ENCODE measurements at regions not wholly inside any gene's neighbourhood (a gene's known extent, or its start where the extent isn't known, plus 50 kb on each side); places are given as distances from the start of the nearest gene placed in this dataset.

DNA sequence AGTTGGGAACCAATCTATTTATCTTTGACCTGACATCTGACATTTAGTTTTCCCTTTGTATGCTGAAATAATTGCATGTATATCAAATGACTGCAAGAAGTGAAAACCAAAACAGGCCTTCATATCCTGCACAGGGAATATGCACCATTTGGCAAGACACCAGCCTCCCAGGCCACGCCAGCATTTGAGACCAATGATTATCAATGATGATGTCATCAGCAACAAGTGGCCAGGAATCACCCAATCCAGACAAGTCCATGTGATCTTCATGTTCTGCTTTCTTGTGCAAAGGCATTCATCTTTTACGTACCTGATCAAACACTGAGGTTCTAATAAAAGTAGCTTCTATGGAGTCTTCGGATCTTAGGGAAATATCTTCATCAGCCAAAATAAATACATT, 107.4 kb upstream of the TENT5A start:
- no peak for DNase-seq

DNA sequence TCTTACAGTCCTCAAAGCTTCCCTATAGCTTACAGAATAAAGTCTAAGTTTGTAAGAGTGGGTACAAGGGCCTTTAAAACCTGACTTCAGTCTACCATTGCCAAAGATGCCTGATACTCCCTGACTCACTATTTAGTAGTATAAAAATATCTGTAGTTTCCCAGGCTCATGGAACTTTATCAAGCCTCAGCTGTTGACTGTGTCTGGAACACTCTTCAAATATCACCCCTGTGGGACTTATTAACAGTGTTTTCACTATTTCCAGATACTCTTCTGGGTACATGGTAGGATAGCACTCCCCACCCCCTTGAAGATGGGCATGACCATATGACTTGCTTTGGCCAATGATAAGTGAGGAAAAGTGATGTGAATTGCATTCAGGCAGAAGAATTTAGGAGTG, 105.3 kb upstream of the TENT5A start:
- DNase-seq, result no peak

GRCh38 chr6:81856872-81857271, 104.4 kb upstream of the TENT5A start:
- no peak for DNase-seq

- no peak for DNase-seq
These were observed 102.0 kb upstream of the TENT5A start for GRCh38 chr6:81854474-81854873.

- no peak for DNase-seq
These were observed 101.5 kb upstream of the TENT5A start for GRCh38 chr6:81853975-81854374.

DNA sequence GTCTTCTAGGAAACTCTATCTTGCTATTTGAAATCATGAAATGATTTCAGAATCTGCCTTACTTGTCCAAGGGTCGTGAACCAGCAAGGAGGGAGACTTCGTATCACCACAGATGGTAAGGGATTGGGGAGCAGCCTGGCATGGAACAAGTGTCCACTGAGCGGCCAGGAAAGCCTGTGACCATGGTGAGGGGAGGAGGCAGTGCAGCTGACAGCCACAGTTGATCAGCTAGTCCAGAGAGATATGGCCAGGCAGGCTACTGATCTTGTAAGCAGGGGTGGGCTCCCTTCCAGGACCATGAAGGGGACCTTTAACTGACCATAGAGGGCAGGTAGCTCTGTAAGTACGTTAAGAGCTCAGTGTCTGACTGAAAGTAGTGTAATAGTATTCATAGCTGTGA, 96.8 kb upstream of the TENT5A start:
- DNase-seq, result no peak

- DNase-seq, result no peak
These were observed 95.4 kb upstream of the TENT5A start for GRCh38 chr6:81847866-81848265.

GRCh38 chr6:81844686-81845085, 92.2 kb upstream of the TENT5A start:
- DNase-seq, result no peak

- no peak for DNase-seq
These were observed 90.8 kb upstream of the TENT5A start for GRCh38 chr6:81843302-81843701.

DNA sequence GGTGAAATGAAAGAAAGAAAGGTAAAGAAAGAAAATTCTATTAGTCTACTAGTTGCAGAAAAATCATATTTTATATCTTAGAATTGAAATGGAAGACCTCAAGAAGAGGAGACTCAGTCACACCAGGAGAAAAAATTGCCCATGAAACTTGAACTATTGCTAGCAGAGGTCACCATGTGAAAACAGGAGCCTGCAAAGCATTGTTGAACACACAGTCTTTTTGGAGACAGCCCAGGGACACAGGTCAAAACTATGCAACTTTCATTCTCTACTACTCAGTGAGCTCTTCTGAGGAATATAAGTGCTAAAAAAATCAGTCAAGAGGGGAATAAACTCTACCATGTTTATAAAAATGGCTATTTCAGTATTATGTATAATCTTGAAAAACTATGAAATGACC, 89.8 kb upstream of the TENT5A start:
- no peak for DNase-seq

GRCh38 chr6:81838724-81839426, 86.4 kb upstream of the TENT5A start:
- DNase-seq, result no peak

- DNase-seq, result no peak
These were observed 85.5 kb upstream of the TENT5A start for GRCh38 chr6:81838031-81838430.

- DNase-seq, result no peak
These were observed 81.7 kb upstream of the TENT5A start for GRCh38 chr6:81834141-81834681.

DNA sequence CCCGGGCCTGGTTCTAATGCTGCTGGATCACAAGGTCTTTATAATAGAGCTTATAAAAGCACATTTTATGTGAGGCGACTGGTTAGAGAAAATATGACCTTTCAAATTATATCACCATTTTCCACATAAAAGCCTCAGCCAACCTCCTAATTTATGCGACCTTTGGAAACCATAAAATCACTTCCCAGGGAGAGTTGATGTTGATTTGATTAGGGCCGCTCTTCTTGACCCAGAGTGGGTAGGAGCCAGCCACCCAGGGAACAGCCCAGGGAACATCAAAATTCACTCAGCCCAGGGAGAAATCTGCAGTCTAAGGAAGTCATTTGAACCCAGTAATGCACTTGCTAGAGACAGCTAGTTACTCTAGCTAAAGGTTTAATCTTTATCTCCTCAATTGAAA, 79.8 kb upstream of the TENT5A start:
- no peak for DNase-seq

DNA sequence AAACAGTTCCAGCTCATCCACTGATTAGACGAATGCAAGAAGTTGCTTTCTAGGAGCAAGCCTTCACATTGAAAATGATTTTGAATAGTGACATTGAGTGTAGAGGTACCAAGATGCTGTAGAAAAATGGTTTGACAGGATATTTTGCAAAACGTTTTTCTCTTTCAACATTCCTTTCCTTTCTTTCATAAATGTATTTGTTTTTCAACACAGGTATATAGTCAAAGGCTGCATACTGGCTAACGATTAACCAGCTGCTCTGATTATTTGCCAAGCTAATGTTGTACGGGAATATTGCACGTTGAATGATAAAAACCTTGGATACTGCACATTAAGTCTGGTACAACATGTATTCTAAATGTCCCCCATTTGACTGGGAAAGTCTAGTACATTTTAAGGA, 78.8 kb upstream of the TENT5A start:
- no peak for DNase-seq

- DNase-seq, result no peak
These were observed 74.3 kb upstream of the TENT5A start for GRCh38 chr6:81826784-81827183.

DNA sequence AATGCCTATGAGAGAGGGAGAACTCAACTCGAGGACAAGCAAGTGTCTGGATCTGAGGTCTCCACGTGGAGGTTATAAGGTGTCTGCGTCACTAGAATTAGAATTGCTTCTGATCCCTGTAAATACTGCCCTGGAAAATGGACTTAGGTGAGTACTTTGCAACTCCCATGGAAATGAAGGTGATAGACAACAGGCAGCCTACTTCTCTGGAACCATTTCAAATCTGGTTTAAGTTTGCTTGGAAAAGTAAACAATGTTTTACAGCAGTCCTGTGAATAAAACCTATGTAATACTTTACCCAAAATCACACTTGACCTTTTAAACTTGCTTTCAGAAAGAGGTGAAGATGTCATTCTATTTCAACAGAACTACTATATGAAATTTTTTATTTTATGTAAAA, 70.1 kb upstream of the TENT5A start:
- DNase-seq, result no peak

DNA sequence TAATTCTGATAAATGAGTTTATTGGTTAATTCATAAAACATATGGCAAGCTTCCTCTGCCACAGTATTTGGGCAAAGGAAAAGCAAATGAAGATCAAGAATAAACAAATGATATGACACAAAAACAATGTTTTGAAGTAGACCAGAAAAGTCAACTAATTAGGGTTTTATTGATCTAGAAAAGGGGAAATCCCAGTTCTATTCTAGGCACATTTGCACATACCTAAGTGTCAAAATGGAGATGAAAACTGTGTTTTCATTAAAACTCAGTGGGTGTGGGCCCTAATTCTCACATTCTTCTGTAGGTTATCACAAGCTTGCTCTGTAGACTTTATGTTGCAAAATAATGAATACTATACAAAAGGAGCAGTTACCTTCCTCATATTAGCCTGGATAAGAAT, 69.0 kb upstream of the TENT5A start:
- no peak for DNase-seq

- no peak for DNase-seq
These were observed 68.5 kb upstream of the TENT5A start for GRCh38 chr6:81820980-81821379.

DNA sequence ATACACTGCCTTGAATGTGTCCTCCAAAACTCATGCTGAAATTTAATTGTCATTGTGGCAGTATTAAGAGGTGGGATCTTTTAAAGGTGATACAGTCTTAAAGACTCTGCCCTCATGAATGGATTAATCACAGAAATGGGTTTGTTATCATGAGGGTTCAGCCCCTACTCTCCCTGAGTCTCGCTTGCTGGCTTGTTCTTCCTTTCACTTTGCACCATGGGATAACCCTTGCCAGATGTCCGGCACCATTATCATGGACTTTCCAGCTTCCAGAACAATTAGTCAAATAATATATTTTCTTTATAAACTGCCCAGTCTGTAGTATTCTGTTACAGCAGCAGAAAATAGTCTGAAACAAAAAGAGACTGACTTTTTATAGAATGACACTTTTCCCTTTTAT, 67.9 kb upstream of the TENT5A start:
- DNase-seq, result no peak

DNA sequence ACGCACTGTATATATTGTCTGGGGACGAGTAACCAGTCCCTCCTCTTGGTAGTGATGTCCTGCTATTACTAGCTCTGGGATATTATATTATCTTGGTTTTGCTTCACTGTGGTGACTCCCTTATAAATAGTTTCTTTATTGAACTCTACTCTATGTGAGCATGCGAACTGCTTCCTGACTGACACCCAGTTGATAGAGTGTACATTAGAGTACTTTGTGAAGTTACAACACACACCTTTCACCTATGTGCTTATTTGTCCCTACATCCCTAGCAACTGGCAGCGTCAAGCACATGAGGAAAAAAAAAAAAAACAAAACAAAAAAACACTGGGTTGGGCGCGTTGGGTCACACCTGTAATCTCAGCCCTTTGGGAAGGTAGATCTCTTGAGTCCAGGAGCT, 67.3 kb upstream of the TENT5A start:
- DNase-seq, result no peak

- no peak for DNase-seq
These were observed 66.5 kb upstream of the TENT5A start for GRCh38 chr6:81818901-81819361.

DNA sequence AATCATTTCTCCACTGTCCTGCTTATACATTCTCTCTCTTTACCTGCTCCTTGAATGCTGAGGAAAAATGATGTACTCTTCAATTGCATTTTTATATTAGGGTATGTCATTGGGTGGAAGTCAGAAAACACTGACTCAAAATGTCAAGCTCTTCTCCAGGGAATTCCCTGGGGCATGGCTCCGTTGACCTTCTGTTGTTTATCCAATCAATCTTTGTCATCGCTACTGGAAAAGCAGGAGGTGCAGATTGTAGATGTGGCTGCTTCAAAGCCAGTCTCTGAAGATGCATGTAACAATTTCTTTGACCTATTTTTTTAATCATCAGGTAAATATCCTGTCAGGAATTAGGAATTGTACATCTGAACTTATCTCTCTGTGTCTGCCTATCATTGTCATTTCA, 63.9 kb upstream of the TENT5A start:
- no peak for DNase-seq

- no peak for DNase-seq
These were observed 62.0 kb upstream of the TENT5A start for GRCh38 chr6:81814370-81815076.

DNA sequence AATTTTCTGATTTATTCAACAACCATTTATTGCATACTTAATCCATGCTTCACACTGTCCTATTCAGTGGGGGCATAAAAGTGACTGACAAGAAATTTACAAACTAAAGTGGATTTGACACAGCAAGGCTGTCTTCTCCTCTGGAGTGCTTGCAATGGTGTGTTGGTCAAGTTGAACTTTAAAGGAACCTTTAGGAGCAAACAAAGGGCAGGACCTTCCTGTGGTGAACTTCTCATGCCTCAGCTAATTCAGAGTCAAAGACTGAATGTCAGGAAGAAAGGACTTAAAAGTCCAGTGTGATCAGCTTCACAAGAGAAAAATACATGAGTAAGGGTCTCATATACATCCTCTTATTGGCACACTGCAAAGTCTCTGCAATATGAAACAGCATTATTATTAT, 60.8 kb upstream of the TENT5A start:
- DNase-seq, result no peak
